K562 (cell line): ENCODE measurements at regions not wholly inside any gene's neighbourhood (a gene's known extent, or its start where the extent isn't known, plus 50 kb on each side); places are given as distances from the start of the nearest gene placed in this dataset.

Experiments used
- ATAC-seq: fragments of 200-7000 bp; cut with Tn5 transposase; 3 replicates; pipeline ENCODE4 v1.9.1; 2020; ENCODE audit warnings: moderate library complexity
- BruUV-seq: library from RNA; stranded (reverse); fragments of 400-500 nt; replicated peaks from 2 replicates; lab custom pipeline; 2021; lab: Mats Ljungman, UMichigan
- CTCF ChIA-PET: fragments of 300-600 bp; formaldehyde crosslinking; extraction: SDS; loops from one replicate; lab custom pipeline; 2021; ENCODE audit warnings: low intra/inter-chr PET ratio; lab: Yijun Ruan, JAX
- POLR2A ChIA-PET: fragments of 300-600, 350-650 bp; sonication (Branson Sonifier 250); formaldehyde crosslinking; extraction: SDS; loops from one replicate; lab custom pipeline; 2021; ENCODE audit warnings: antibody characterized with exemption, inconsistent platforms; lab: Yijun Ruan, JAX
- DNase-seq, 4 experiments: peaks; one replicate each; pipeline versions ENCODE4 v3.0.0 to v3.0.0-alpha.2; 2011 to 2018; ENCODE audit warnings: low spot score in 3 of 4, mixed read lengths in 3 of 4; ENCODE audit errors: extremely low read depth in 1 of 4
- FAIRE-seq: peaks from 2 replicates; lab custom pipeline; 2011; peaks lifted over from hg19 to GRCh38; lab: Jason Lieb, UNC
- H2AFZ ChIP-seq: 2 replicates; pipeline ENCODE4 v1.6.0; 2011; ENCODE audit warnings: low read depth, low read length, control low read depth, inconsistent platforms
- H3K27ac ChIP-seq: fragments of 200-600 bp; 3 replicates; pipeline ENCODE4 v1.8.0; 2011; ENCODE audit warnings: low read depth, mild to moderate bottlenecking, control low read depth, inconsistent platforms, low read length, moderate library complexity, mixed read lengths; ENCODE audit errors: extremely low read depth
- H3K27me3 ChIP-seq, 2 experiments: fragments of 300-600 bp in 1 of 2; 2 replicates in 1 of 2; 3 replicates in 1 of 2; pipeline versions ENCODE4 v1.6.0 to v1.8.0; 2011; ENCODE audit warnings: inconsistent platforms in 2 of 2, low read length in 2 of 2, mild to moderate bottlenecking in 1 of 2, mixed read lengths in 1 of 2, moderate library complexity in 1 of 2; ENCODE audit not compliant: control insufficient read depth in 2 of 2, insufficient read depth in 2 of 2
- H3K36me3 ChIP-seq: fragments of 300-600 bp; 3 replicates; pipeline ENCODE4 v1.8.0; 2011; ENCODE audit warnings: mild to moderate bottlenecking, low read length, inconsistent platforms; ENCODE audit not compliant: control insufficient read depth, insufficient read depth
- H3K4me1 ChIP-seq, 2 experiments: fragments of 200-600 bp in 1 of 2; replicated peaks in 1 of 2; 2 replicates in 1 of 2; 3 replicates in 1 of 2; pipeline versions ENCODE4 v1.5.1 to v1.8.0; 2011; ENCODE audit warnings: inconsistent platforms in 2 of 2, low read length in 2 of 2, mild to moderate bottlenecking in 1 of 2, mixed read lengths in 1 of 2, moderate library complexity in 1 of 2; ENCODE audit not compliant: control insufficient read depth in 2 of 2, insufficient read depth in 2 of 2
- H3K4me2 ChIP-seq: 2 replicates; pipeline ENCODE4 v1.6.1; 2011; ENCODE audit warnings: low read length, control low read depth, inconsistent platforms, mixed read lengths; ENCODE audit not compliant: insufficient read depth
- H3K4me3 ChIP-seq: fragments of 200-600 bp; sonication (generic), shearing (Covaris generic); 2 replicates; pipeline ENCODE4 v1.5.1; 2016; ENCODE audit warnings: control low read depth, inconsistent platforms
- H3K79me2 ChIP-seq: fragments of 200-600 bp; 3 replicates; pipeline ENCODE4 v1.8.0; 2011; ENCODE audit warnings: low read length, inconsistent platforms; ENCODE audit not compliant: control insufficient read depth, insufficient read depth
- H3K9ac ChIP-seq, 2 experiments: 2 replicates each; pipeline versions ENCODE4 v1.6.0 to v1.6.1; 2011; ENCODE audit warnings: low read depth in 2 of 2, low read length in 2 of 2, control low read depth in 1 of 2, inconsistent platforms in 1 of 2, mild to moderate bottlenecking in 1 of 2, mixed read lengths in 1 of 2; ENCODE audit not compliant: insufficient read depth in 1 of 2
- H3K9me1 ChIP-seq: one replicate; pipeline ENCODE4 v1.6.0; 2011; ENCODE audit warnings: inconsistent platforms, mild to moderate bottlenecking, low read length, moderate library complexity; ENCODE audit not compliant: control insufficient read depth, insufficient read depth
- H3K9me3 ChIP-seq: replicated peaks from 2 replicates; pipeline ENCODE4 v1.5.1; 2011; ENCODE audit warnings: low read depth, low read length, inconsistent platforms; ENCODE audit not compliant: control insufficient read depth, insufficient read depth
- H4K20me1 ChIP-seq: replicated peaks from 2 replicates; pipeline ENCODE4 v1.6.1; 2011; ENCODE audit warnings: low read length, inconsistent platforms, mixed read lengths; ENCODE audit not compliant: control insufficient read depth, insufficient read depth
- KLF6 ChIP-seq: fragments of 250-450 bp; sonication (Bioruptor Pico); IDR thresholded peaks from 2 replicates; pipeline ENCODE4 v1.4.0; 2020; ENCODE audit warnings: mild to moderate bottlenecking, moderate library complexity, borderline replicate concordance
- WGBS: fragments of 100-300 bp; shearing (Covaris generic); methylation state at CpG from one replicate; pipeline ENCODE4 v1.1.6; 2016; ENCODE audit warnings: low coverage, mixed read lengths; ENCODE audit not compliant: insufficient coverage; ENCODE audit errors: missing lambda C conversion rate; 5-methylcytosine and 5-hydroxymethylcytosine counted together
- in situ Hi-C: fragments of 300-500 bp; cut with MboI; formaldehyde crosslinking; loops from 4 replicates; pipeline ENCODE4 v1.15.0; 2018; ENCODE audit warnings: inconsistent platforms, mixed read lengths
- intact Hi-C: fragments of 100-400 bp; cut with micrococcal nuclease; formaldehyde crosslinking; loops from 2 replicates; pipeline ENCODE4 v1.14.2; 2022
- TF ChIP-seq, protein P1 (sequence below): sonication (generic); formaldehyde crosslinking; IDR thresholded peaks from 2 replicates; pipeline ENCODE4 v1.8.0; 2023; ENCODE audit warnings: missing genetic modification reagents, mild to moderate bottlenecking, borderline replicate concordance

DNA sequence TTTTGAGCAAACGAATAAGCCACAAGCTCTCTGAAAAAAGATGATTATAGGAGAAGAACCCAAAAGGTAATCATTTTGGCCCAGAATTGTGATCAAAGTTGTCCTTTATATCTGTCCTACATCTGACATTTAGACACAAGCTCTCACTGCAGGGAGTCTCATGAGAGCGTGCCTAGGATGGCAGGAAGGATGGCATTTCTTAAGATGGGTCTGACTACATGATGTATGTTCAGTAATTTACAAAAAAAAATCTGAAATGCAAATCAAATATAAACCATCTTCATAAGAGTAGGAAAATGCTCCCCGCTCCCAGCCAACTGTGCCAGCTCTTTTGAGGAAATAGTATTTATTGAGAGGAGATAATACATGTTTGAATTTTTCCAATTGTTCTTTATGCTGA lies 81.0 kb upstream of the MBNL2 start:
- H3K4me2 ChIP-seq = no peak overlapping the region
- H3K79me2 ChIP-seq = no peaks in the 10 kb centered on the region
- no TSS peak for BruUV-seq
- intact Hi-C loops = no loop called here
- no peak overlapping the region for H3K27ac ChIP-seq
- ChIA-PET CTCF (no interaction called here), POLR2A (interaction anchor here (1.0 to 1.3 kb wide), 3 partner anchors 8 to 34 kb away, joined by 3 to 4 read pairs (median 3); no protein-coding TSS in a partner anchor)
- H4K20me1 ChIP-seq = no peaks in the 10 kb centered on the region
- H3K4me3 ChIP-seq = no peak overlapping the region
- in situ Hi-C loops = no loop called here
- H3K9me1 ChIP-seq = no peaks in the 10 kb centered on the region
- H2AFZ ChIP-seq = no peak overlapping the region; the same call in 1 of the 2 replicates
- DNase-seq (no peak), FAIRE-seq (no peak), ATAC-seq (no peak)
- TF ChIP-seq, protein P1, sequence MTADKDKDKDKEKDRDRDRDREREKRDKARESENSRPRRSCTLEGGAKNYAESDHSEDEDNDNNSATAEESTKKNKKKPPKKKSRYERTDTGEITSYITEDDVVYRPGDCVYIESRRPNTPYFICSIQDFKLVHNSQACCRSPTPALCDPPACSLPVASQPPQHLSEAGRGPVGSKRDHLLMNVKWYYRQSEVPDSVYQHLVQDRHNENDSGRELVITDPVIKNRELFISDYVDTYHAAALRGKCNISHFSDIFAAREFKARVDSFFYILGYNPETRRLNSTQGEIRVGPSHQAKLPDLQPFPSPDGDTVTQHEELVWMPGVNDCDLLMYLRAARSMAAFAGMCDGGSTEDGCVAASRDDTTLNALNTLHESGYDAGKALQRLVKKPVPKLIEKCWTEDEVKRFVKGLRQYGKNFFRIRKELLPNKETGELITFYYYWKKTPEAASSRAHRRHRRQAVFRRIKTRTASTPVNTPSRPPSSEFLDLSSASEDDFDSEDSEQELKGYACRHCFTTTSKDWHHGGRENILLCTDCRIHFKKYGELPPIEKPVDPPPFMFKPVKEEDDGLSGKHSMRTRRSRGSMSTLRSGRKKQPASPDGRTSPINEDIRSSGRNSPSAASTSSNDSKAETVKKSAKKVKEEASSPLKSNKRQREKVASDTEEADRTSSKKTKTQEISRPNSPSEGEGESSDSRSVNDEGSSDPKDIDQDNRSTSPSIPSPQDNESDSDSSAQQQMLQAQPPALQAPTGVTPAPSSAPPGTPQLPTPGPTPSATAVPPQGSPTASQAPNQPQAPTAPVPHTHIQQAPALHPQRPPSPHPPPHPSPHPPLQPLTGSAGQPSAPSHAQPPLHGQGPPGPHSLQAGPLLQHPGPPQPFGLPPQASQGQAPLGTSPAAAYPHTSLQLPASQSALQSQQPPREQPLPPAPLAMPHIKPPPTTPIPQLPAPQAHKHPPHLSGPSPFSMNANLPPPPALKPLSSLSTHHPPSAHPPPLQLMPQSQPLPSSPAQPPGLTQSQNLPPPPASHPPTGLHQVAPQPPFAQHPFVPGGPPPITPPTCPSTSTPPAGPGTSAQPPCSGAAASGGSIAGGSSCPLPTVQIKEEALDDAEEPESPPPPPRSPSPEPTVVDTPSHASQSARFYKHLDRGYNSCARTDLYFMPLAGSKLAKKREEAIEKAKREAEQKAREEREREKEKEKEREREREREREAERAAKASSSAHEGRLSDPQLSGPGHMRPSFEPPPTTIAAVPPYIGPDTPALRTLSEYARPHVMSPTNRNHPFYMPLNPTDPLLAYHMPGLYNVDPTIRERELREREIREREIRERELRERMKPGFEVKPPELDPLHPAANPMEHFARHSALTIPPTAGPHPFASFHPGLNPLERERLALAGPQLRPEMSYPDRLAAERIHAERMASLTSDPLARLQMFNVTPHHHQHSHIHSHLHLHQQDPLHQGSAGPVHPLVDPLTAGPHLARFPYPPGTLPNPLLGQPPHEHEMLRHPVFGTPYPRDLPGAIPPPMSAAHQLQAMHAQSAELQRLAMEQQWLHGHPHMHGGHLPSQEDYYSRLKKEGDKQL (CRISPR knock-in tag) = no peak
- no peak for TF ChIP-seq KLF6 (CRISPR knock-in tag)
- H3K27me3 ChIP-seq = no peaks in the 10 kb centered on the region
- H3K9me3 ChIP-seq = no peaks in the 10 kb centered on the region
- H3K9ac ChIP-seq = no peak overlapping the region
- no peaks in the 10 kb centered on the region; a peak in 2 of 5 replicates for H3K4me1 ChIP-seq
- 27% methylated on average over 3 of the region's 3 CpGs for WGBS
- H3K36me3 ChIP-seq = no peaks in the 10 kb centered on the region
